ENCODE measurements at regions not wholly inside any gene's neighbourhood (a gene's known extent, or its start where the extent isn't known, plus 50 kb on each side); places are given as distances from the start of the nearest gene placed in this dataset.

DNA sequence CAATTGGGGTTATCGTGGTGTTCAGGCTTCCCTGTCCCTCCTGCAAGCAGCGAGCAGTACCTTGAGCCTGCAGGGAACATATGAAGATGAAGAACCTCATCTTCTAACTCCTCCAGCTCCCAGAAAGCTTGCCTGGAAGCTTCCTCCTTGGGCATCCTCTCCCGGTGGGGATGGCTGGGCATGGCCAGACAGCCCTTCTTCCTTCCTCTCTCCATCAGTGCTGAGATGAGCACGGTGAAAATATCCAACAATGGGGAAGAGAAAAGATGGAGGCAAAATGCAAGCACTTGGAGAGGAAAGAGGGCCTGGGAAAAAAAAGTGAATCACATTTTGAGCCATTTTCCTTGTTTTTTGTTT lies 107.7 kb upstream of the FOXA2 start:
- TF ChIP-seq CTCF (IDR thresholded peaks at IDR 0.05) (no peak), EZH2 (IDR thresholded peaks at IDR 0.05) (no peak)
